GM18505 (cell line): ENCODE measurements at regions not wholly inside any gene's neighbourhood (a gene's known extent, or its start where the extent isn't known, plus 50 kb on each side); places are given as distances from the start of the nearest gene placed in this dataset.
A peak's percentile ranks its signal among the peaks of the same experiment; 100 is the strongest.

Experiments
- ATAC-seq: cut with Tn5 transposase; IDR thresholded peaks from one replicate; pipeline ENCODE4 v1.9.1; 2021; ENCODE audit not compliant: unreplicated experiment
- POLR2A ChIP-seq: IDR thresholded peaks from 4 replicates; pipeline ENCODE4 v1.6.1; 2011; ENCODE audit warnings: borderline replicate concordance; ENCODE audit not compliant: insufficient read depth, insufficient read length; ENCODE audit errors: extremely low read depth

DNA sequence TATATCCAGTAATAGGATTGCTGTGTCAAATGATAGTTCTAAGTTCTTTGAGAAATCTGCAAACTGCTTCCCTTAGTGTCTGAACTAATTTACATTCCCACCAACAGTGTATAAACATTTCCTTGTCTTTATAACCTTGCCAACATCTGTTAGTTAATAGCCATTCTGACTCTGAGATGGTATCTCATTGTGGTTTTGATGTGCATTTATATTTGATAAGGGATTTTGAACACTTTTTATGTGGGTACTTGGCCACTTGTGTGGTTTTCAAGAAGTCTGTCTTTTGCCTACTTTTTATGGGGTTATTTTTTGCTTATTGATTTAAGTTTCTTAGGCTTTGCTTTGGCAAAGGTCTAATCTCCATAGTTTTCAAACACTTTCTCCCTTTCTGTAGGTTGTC lies 189.9 kb upstream of the CXCL13 start:
- TF ChIP-seq POLR2A: no peak
- no peak for ATAC-seq

DNA sequence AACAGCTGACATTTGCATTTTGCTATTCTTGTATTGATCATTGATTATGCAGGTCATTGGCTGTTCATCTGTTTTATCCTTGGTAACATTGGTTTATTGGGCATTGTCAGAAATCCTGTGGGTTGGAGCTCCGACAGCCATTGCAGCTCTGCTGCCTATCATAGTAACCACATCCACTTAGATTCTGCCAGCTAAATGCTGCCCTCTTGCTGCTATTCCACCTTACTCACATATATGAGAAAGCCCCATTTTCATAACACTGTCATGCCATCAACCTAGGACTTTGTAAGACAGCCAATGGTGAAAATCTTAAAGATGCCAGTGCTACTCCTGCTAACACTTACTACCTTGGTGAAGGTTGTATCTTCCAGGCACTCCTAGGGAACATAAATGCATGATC lies 187.3 kb upstream of the CXCL13 start:
- no peak for TF ChIP-seq POLR2A
- ATAC-seq: no peak

DNA sequence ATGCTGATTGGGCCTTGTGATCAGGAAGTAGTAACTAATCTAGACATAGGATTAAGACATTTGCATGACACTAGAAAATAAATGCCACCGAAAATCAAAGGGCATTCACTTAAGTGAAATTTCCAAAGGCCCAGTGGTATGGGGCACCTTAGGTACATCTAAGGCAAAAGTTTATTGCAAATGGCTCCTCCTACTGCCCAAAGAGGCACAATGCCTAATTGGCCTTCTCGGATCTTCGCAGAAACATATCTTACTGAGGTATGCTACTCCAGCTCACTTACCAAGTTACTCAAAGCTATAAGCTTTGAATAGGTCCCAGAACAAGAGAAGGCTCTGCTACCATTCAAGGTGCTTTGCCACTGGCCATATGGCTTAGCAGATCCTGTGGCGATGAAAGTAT lies 174.8 kb upstream of the CXCL13 start:
- TF ChIP-seq POLR2A: no peak
- no peak for ATAC-seq

DNA sequence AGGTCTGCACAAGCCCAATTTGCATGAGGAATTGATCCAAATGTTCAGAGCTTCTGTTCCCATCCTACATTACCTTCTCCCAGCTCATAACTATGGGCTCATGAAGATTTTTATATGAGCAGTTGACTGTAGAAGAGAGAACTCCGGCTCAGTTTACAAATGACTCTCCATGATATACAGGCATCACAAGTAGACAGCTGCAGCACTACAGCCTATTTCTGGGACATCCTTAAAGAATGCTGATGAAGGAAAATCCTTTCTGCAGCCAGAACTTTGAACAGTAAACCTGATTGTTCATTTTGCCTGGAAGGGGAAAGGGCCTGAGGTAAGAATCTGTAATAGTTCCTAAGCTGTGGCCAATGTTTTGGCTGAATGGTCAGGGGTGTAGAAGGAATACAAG lies 174.1 kb upstream of the CXCL13 start:
- ATAC-seq: no peak
- TF ChIP-seq POLR2A: no peak

DNA sequence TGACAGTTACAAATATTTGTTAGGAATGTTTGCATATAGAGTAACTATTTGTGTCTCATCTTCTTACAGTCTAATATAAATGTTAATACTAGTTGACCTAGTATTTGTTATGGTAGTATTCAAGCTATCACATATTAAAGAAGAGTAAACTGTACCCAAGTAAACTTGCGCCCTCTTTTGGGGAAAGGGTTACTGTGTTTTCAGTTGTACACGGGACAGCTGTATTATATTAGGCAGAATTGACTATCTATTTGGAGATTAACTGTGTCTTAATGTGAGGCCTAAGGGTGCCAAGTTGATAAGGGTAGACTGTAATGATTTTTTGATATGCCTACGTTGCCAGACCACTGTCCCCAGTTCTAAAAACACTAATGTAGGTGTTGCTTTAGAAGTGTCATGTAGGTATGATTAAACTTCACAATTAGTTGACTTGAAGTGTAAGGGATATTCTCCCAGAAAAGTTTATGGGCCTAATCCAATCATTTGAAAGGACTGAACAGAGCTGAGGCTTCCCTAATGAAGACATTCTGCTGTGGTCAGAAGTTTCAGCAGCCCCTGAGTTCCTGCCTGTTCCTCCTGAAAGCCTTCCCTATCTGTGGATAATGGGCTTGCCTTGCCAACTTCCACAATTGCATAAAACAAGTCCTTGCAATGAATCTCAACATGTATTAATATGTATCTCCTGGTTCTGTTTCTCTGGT lies 172.8 kb upstream of the CXCL13 start:
- TF ChIP-seq POLR2A: no peak
- ATAC-seq: no peak

DNA sequence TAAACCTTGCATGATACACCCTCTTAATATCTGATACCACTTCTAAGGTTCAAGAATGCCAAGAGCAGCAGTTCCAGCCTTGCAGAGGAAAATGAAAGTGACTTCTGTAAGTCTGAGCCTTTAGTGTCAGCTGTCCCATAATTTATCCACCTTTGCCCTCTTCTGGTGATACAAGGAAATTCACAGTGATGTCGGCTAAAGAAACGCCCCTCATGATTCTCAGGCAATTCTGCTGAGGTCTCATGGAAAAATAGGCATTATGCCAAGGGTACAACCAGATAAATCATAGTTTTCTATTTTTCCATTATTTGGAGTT lies 172.2 kb upstream of the CXCL13 start:
- ATAC-seq: peak; percentile 87
- TF ChIP-seq POLR2A: no peak

DNA sequence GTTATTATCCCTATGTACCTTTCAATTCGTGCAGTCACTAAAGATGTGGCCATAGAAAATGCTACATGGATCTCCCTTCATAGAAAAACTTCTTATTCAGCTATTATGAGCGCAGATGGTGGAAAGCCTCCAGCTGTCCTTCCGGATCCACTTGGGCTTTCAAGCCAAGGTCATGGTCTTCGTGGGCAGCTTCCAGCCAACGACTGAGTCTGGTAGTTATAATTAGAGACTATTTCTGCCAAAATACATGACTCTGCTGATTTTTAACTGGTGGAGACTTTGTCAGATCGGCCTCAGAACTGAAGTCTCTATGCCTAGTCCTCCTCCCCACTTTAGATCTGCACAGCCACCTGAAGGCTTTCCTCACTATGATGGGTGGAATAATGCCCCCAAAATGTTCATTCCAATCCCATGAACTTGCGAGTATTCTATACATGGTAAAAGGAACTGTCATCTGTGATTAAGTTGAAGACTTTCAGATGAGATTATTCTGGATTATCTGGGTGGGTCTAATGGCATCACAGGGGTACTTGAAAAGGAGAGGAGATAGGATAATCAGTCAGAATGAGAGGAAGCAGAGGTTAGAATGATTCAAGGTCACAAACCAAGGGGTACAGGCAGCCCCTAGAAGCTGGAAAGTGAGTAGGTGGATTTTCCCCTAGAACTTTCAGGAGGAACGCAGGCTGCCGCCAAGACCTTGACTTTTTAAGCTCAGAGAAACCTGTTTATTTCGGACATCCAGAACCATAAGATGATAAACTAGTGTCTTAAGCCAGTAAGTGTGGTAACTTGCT lies 171.1 kb upstream of the CXCL13 start:
- no peak for TF ChIP-seq POLR2A
- no peak for ATAC-seq

DNA sequence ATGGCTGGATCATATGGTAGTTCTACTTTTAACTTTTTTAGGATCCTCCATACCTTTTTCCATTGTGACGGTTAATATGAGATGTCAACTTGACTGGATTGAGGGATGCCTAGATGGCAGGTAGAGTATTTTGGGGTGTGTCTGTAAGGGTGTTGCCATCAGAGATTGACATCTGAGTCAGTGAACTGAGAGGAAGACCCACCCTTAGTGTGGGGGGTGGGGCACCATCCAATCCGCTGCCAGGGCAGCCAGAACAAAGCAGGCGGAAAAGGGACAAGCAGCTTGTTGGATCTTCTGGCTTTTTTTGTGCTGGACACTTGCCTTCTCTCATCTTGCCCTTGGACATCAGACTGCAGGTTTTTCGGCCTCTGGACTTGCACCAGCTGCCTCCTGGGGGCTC lies 168.5 kb upstream of the CXCL13 start:
- ATAC-seq: no peak
- no peak for TF ChIP-seq POLR2A

DNA sequence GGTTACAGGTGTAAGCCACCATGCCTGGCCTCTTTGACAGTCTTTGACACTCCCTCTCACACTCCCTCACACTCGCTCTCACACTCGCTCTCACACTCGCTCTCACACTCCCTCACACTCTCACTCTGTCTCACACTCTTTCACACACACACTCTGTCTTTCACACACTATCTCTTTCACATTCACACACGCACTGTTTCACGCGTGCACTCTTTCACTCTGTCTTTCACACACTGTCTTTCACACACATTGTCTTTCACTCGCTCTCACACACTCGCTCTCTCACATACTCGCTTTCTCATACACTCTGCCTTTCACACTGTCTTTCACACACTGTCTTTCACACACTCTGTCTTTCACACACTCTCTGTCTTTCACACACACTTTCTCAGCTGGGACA lies 167.1 kb upstream of the CXCL13 start:
- ATAC-seq: no peak
- TF ChIP-seq POLR2A: no peak

DNA sequence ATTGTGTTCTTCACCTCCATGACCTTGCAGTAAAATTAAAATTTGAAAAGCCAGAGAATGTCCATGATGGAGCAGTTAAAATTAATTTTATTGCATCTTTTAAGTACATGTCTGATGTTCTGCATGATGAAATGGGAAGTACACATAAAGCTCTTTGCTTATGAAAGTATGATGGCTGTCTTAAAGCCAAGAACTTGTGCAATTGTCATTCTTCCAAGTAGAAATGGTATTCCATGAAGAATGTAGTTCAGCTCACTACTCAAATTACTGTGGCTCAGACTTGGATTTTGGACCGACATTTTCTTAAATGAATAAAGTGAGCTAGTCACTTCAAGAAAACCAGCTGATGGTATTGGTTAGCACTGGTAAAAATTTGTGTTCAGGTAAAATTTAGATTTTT lies 161.7 kb upstream of the CXCL13 start:
- TF ChIP-seq POLR2A: no peak
- ATAC-seq: no peak

DNA sequence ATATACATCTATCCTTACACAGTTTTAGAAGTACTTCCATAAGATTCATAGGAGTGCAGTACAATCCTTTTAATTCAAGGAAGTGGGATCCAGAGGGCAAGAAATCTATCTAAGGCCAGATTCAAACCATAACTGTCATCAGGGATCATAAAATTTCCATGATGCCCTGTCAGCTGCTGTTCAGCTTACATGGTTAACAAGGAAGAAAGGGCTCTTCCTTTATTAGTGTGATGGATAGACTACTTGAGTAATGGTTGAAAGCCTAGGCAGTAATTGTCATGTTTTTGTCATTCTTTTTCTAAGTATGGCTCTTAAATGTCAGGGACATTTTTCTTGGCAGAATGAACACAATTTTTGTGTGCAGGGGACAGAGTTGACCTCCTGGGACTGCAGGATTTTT lies 159.8 kb upstream of the CXCL13 start:
- ATAC-seq: no peak

DNA sequence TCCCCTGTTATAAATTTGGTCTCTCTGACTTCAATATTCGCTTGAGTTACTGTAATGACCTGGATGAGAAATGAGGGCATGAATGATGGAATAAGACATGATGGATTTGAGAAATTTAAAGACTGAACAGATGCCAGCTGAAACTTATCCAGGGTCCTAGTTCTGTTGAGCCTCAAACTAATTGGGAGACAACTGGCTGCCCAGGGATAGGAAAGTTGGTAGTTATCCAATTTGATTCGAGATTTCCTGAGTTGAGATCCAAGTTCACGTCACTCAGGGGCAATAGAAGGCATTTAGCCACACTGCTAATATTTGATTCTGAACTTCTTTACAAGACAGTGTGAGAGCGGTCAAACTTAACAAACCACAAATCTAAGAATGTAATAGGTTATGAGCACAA lies 159.0 kb upstream of the CXCL13 start:
- no peak for ATAC-seq
- TF ChIP-seq POLR2A: no peak

More for the DNA sequence above, 159.8 kb upstream of the CXCL13 start:
- TF ChIP-seq POLR2A: no peak

DNA sequence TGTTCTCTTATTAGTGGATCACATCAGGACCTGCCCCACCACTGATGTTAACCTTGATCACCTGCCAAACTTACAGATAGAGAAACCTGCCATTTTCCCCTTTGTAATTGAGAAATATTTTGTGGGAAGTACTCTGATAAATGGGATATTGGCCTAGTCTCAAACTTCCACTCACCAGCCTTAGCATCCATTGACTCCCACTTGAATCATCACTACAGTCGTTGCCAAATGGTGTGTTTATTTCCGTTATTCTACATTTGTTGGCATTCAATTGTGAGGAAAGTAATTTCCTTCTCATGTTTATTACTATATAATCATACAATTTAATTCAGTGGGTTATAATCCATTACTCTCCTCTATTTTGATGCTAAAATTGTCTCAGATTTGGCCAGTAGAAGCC lies 156.4 kb upstream of the CXCL13 start:
- ATAC-seq: no peak
- TF ChIP-seq POLR2A: no peak

DNA sequence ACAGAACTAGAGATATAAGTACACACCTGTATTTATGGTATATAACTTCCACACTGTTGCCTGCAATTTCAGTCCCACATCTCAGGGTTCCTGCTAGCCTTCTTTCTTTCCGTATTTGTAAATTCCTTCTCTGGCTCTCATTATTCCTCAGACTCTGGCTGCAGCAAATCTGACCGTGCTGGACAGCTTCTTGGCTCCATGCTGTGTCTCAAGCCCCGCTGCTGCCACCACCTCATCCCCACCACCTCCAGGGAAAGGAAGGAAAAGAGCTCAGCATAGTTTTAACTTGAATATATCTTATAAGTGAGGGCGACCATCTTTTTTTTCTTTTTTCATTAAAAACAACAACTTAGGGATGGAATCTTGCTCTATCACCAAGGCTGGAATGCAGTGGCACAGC lies 155.6 kb upstream of the CXCL13 start:
- no peak for TF ChIP-seq POLR2A
- no peak for ATAC-seq
